ENCODE measurements at regions not wholly inside any gene's neighbourhood (a gene's known extent, or its start where the extent isn't known, plus 50 kb on each side); places are given as distances from the start of the nearest gene placed in this dataset.

DNA sequence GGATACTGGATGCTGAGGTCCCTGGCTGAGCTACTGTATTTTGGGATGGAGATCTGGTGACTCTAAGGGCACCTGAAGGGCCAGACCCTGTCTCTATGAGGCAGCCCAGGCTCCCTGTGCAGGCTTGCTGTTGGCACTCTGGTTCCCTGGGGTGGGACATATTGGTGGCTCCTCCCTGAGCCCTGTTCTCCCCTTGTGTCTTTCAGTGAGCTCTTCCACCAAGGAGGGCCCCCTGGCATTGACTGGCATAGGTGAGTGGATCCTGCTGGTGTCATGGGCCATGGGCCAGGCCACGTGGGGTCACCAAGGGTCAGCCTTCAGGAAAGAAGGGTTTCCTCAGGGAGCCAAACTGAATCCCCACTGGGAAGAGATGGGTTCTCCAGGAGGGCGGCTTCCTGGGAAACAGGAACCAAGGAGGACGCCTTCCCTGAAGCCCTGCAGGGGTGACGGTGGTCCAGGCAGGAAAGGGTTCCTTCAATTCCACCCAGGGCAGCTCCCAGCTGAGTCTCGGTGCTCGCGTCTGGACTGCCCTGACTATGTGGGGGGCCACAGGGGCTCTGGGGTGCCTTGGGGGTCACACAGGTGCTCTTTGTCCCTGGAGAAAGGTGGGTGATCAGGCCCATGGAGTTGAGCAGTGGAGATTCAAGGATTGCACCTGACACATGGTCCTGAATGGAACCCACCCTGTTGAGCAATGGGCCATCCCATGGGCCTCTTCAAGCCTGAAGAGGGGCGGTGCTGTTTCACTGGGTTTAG lies 220.4 kb downstream of the SNRPN start:
- no peak overlapping the region for H3K9ac ChIP-seq (replicated peaks in 1 of 4; ENCODE audit: extremely low read depth in 1 of 4, low read depth in 3 of 4, low read length in 3 of 4)
- no peak for DNase-seq (ENCODE audit: low read depth in 1 of 2, low spot score in 2 of 2)
- FAIRE-seq, result no peak
- TF ChIP-seq TCF12 (IDR thresholded peaks at IDR 0.05; ENCODE audit: low read depth, low read length), result no peak
- TF ChIP-seq RFX5 (IDR thresholded peaks at IDR 0.05; ENCODE audit: borderline replicate concordance, low read depth, low read length), result no peak
- no peak for TF ChIP-seq BACH1 (IDR thresholded peaks at IDR 0.05; ENCODE audit: low read length)
- no peak for TF ChIP-seq TEAD4 (IDR thresholded peaks at IDR 0.05; ENCODE audit: low read depth, low read length)
- no peak for TF ChIP-seq RBBP5 (IDR thresholded peaks at IDR 0.05; ENCODE audit: borderline replicate concordance, low read depth, low read length)
- TF ChIP-seq CREB1 (IDR thresholded peaks at IDR 0.05), result no peak
- no peak for TF ChIP-seq YY1 (IDR thresholded peaks at IDR 0.05; ENCODE audit: low read depth, low read length)
- TF ChIP-seq JUND (IDR thresholded peaks at IDR 0.05; ENCODE audit: low read length), result no peak
- TF ChIP-seq SP1 (IDR thresholded peaks at IDR 0.05; ENCODE audit: low read depth, low read length), result no peak
- TF ChIP-seq GABPA (IDR thresholded peaks at IDR 0.05; ENCODE audit: borderline replicate concordance, insufficient read depth, low read length), result no peak

More for the DNA sequence above, 220.4 kb downstream of the SNRPN start:
- H3K56ac ChIP-seq (replicated peaks; ENCODE audit: insufficient read length, low read depth, low read length), result no peak overlapping the region
- H4K5ac ChIP-seq (ENCODE audit: insufficient read length, low read depth, low read length), result no peak overlapping the region
- no peak overlapping the region for H2BK120ac ChIP-seq (replicated peaks; ENCODE audit: low read depth, low read length)
- no peak overlapping the region for H2BK15ac ChIP-seq (ENCODE audit: low read length)
- H2AK5ac ChIP-seq (ENCODE audit: low read depth, low read length), result no peak overlapping the region
- peaks cover 70 to 90% of the 10 kb centered on the region in 2 experiments for H3K9me3 ChIP-seq (ENCODE audit: insufficient read depth in 2 of 2, low read depth in 1 of 2, low read length in 1 of 2)
- H4K91ac ChIP-seq (replicated peaks; ENCODE audit: insufficient read length, low read length), result no peak overlapping the region
- H2BK5ac ChIP-seq (ENCODE audit: low read depth, low read length), result no peak overlapping the region
- CTCF ChIA-PET (ENCODE audit: partially characterized antibody), result no interaction called here
- H3K79me2 ChIP-seq (ENCODE audit: control insufficient read depth in 1 of 2, insufficient read depth in 2 of 2, low read length in 2 of 2), result no peaks in the 10 kb centered on the region
- H3K23me2 ChIP-seq (ENCODE audit: low read depth, low read length), result no peaks in the 10 kb centered on the region
- H3K4me2 ChIP-seq (ENCODE audit: insufficient read depth in 1 of 2, low read depth in 2 of 2, low read length in 2 of 2), result no peak overlapping the region
- no peak overlapping the region for H4K8ac ChIP-seq (ENCODE audit: extremely low read depth, insufficient read depth, low read length)
- H3K36me3 ChIP-seq (ENCODE audit: control insufficient read depth in 2 of 4, insufficient read depth in 4 of 4, low read length in 3 of 4), result no peaks in the 10 kb centered on the region
- 75% methylated on average over 8 of the region's 8 CpGs; no CpG with 5 or more reads in 1 of the 2 experiments for WGBS, 2 experiments (ENCODE audit: extremely low coverage in 1 of 2, insufficient coverage in 1 of 2, insufficient read length in 1 of 2, insufficient replicate concordance in 2 of 2, low coverage in 1 of 2, low lambda C conversion rate in 2 of 2, missing lambda C conversion rate in 1 of 2)
- H3K14ac ChIP-seq (ENCODE audit: insufficient read length), result no peak overlapping the region
- no peak overlapping the region for H3K4ac ChIP-seq (replicated peaks; ENCODE audit: insufficient read length, low read depth, low read length)
- POLR2A ChIA-PET (ENCODE audit: partially characterized antibody), result no interaction called here
- no peaks in the 10 kb centered on the region for H3K27me3 ChIP-seq (replicated peaks in 1 of 4; ENCODE audit: control insufficient read depth in 3 of 4, extremely low read depth in 1 of 4, insufficient read depth in 3 of 4, low read length in 3 of 4)
- H3K18ac ChIP-seq (ENCODE audit: extremely low read depth, low read length), result no peak overlapping the region
- no peak overlapping the region for H2AFZ ChIP-seq (ENCODE audit: low read length)
- no peak overlapping the region for H3K23ac ChIP-seq (ENCODE audit: insufficient read length)
- no peaks in the 10 kb centered on the region for H3K4me1 ChIP-seq (replicated peaks in 1 of 4; ENCODE audit: control insufficient read depth in 3 of 4, insufficient read depth in 4 of 4, low read length in 3 of 4)
- no peak overlapping the region for H2BK20ac ChIP-seq (ENCODE audit: low read length)
- no peak overlapping the region for H2BK12ac ChIP-seq (ENCODE audit: low read depth, low read length)
- no peak overlapping the region for H3K4me3 ChIP-seq (ENCODE audit: extremely low read depth in 1 of 4, insufficient read depth in 2 of 4, low read depth in 3 of 4, low read length in 4 of 4)
- no peaks in the 10 kb centered on the region for H4K20me1 ChIP-seq (replicated peaks in 1 of 2; ENCODE audit: control insufficient read depth in 1 of 2, insufficient read depth in 2 of 2, low read length in 2 of 2)
- no peaks in the 10 kb centered on the region for H3K79me1 ChIP-seq (ENCODE audit: low read depth, low read length)
- no peak overlapping the region for H3K27ac ChIP-seq (ENCODE audit: low read depth, low read length)
